ENCODE measurements at regions not wholly inside any gene's neighbourhood (a gene's known extent, or its start where the extent isn't known, plus 50 kb on each side); places are given as distances from the start of the nearest gene placed in this dataset.

- Histone ChIP-seq H3K79me2 (ENCODE audit: insufficient read depth, low read length) (no peaks in the 10 kb centered on the region), H3K4me2 (replicated peaks; ENCODE audit: extremely low read depth, low read length, poor library complexity, severe bottlenecking) (no peak overlapping the region), H2AFZ (ENCODE audit: insufficient read depth, low read depth, low read length, poor library complexity, severe bottlenecking) (no peak overlapping the region), H4K20me1 (ENCODE audit: insufficient read depth, low read length) (no peaks in the 10 kb centered on the region), H3K4me3 (replicated peaks in 1 of 3; ENCODE audit: low read depth in 2 of 3, low read length in 3 of 3) (no peak overlapping the region), H3K9me3 (replicated peaks in 1 of 2; ENCODE audit: control insufficient read depth in 1 of 2, insufficient read depth in 1 of 2, low read length in 2 of 2) (peaks cover 13 to 16% of the 10 kb centered on the region in 2 donors), H3K4me1 (ENCODE audit: control insufficient read depth in 1 of 2, insufficient read depth in 2 of 2, low read length in 2 of 2) (no peaks in the 10 kb centered on the region), H3K36me3 (replicated peaks in 1 of 2; ENCODE audit: control insufficient read depth in 1 of 2, insufficient read depth in 2 of 2, low read length in 2 of 2) (no peaks in the 10 kb centered on the region), H3K27me3 (ENCODE audit: control insufficient read depth in 2 of 2, insufficient read depth in 2 of 2, low read length in 2 of 2) (no peaks in the 10 kb centered on the region), H3K9ac (ENCODE audit: insufficient read depth, low read length, poor library complexity, severe bottlenecking) (no peak overlapping the region), H3K27ac (ENCODE audit: low read depth in 1 of 2, low read length in 2 of 2) (no peak overlapping the region)
- peaks cover 0 to 2% (median 0%) of the 10 kb centered on the region in 3 donors for H3K27me3 Mint-ChIP-seq (ENCODE audit: low read depth in 3 of 3)
- no peaks in the 10 kb centered on the region for H3K4me1 Mint-ChIP-seq
- H3K9me3 Mint-ChIP-seq, result peaks cover 6 to 26% (median 19%) of the 10 kb centered on the region in 7 donors
- H3K27ac Mint-ChIP-seq, result no peak overlapping the region
- H3K4me3 Mint-ChIP-seq, result no peak overlapping the region
- no peak for DNase-seq
- TF ChIP-seq, protein P1, sequence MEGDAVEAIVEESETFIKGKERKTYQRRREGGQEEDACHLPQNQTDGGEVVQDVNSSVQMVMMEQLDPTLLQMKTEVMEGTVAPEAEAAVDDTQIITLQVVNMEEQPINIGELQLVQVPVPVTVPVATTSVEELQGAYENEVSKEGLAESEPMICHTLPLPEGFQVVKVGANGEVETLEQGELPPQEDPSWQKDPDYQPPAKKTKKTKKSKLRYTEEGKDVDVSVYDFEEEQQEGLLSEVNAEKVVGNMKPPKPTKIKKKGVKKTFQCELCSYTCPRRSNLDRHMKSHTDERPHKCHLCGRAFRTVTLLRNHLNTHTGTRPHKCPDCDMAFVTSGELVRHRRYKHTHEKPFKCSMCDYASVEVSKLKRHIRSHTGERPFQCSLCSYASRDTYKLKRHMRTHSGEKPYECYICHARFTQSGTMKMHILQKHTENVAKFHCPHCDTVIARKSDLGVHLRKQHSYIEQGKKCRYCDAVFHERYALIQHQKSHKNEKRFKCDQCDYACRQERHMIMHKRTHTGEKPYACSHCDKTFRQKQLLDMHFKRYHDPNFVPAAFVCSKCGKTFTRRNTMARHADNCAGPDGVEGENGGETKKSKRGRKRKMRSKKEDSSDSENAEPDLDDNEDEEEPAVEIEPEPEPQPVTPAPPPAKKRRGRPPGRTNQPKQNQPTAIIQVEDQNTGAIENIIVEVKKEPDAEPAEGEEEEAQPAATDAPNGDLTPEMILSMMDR (IDR thresholded peaks at IDR 0.05), result no peak
- H3K36me3 Mint-ChIP-seq, result no peaks in the 10 kb centered on the region
- intact Hi-C loops (cut with micrococcal nuclease), result no loop called here
Measured at GRCh38 chr1:57843760-57844159, 419.9 kb upstream of the DAB1 start.

- H3K9ac ChIP-seq (ENCODE audit: insufficient read depth, low read length, poor library complexity, severe bottlenecking), result no peak overlapping the region
- no CpG with 5 or more reads among the region's 1 CpG for WGBS (ENCODE audit: insufficient coverage)
- peaks cover 7 to 23% (median 17%) of the 10 kb centered on the region in 7 donors for H3K9me3 Mint-ChIP-seq
- H3K27ac Mint-ChIP-seq, result no peak overlapping the region
- no peak for DNase-seq
- peaks cover 11 to 16% of the 10 kb centered on the region in 2 donors for H3K9me3 ChIP-seq (replicated peaks in 1 of 2; ENCODE audit: control insufficient read depth in 1 of 2, insufficient read depth in 1 of 2, low read length in 2 of 2)
- no peak overlapping the region for H3K27ac ChIP-seq (ENCODE audit: low read depth in 1 of 2, low read length in 2 of 2)
- H3K4me1 Mint-ChIP-seq, result no peaks in the 10 kb centered on the region
- no peaks in the 10 kb centered on the region for H3K27me3 ChIP-seq (ENCODE audit: control insufficient read depth in 2 of 2, insufficient read depth in 2 of 2, low read length in 2 of 2)
- no peaks in the 10 kb centered on the region for H3K4me1 ChIP-seq (ENCODE audit: control insufficient read depth in 1 of 2, insufficient read depth in 2 of 2, low read length in 2 of 2)
- H3K4me2 ChIP-seq (replicated peaks; ENCODE audit: extremely low read depth, low read length, poor library complexity, severe bottlenecking), result no peak overlapping the region
- H3K27me3 Mint-ChIP-seq (ENCODE audit: low read depth in 3 of 3), result peaks cover 0 to 2% (median 0%) of the 10 kb centered on the region in 3 donors
- no peaks in the 10 kb centered on the region for H3K79me2 ChIP-seq (ENCODE audit: insufficient read depth, low read length)
- H2AFZ ChIP-seq (ENCODE audit: insufficient read depth, low read depth, low read length, poor library complexity, severe bottlenecking), result no peak overlapping the region
- no peaks in the 10 kb centered on the region for H3K36me3 ChIP-seq (replicated peaks in 1 of 2; ENCODE audit: control insufficient read depth in 1 of 2, insufficient read depth in 2 of 2, low read length in 2 of 2)
- H3K4me3 Mint-ChIP-seq, result no peak overlapping the region
- H4K20me1 ChIP-seq (ENCODE audit: insufficient read depth, low read length), result no peaks in the 10 kb centered on the region
- no peaks in the 10 kb centered on the region for H3K36me3 Mint-ChIP-seq
- intact Hi-C loops (cut with micrococcal nuclease), result no loop called here
- TF ChIP-seq, protein P1 (IDR thresholded peaks at IDR 0.05), result no peak
- no peak overlapping the region for H3K4me3 ChIP-seq (replicated peaks in 1 of 3; ENCODE audit: low read depth in 2 of 3, low read length in 3 of 3)
Measured at GRCh38 chr1:57839526-57839925, 415.7 kb upstream of the DAB1 start.
